Heart right ventricle (tissue), 16 donors: ENCODE measurements at regions not wholly inside any gene's neighbourhood (a gene's known extent, or its start where the extent isn't known, plus 50 kb on each side); places are given as distances from the start of the nearest gene placed in this dataset.

Experiments used
- ATAC-seq, 8 donors: fragments of 200-7000 bp; cut with Tn5 transposase; one replicate each; pipeline ENCODE4 v1.9.1; 2020; ENCODE audit warnings: mild to moderate bottlenecking in 8 of 8, moderate library complexity in 8 of 8, moderate number of reproducible peaks in 1 of 8
- DNase-seq, 2 donors: peaks; one replicate each; pipeline ENCODE4 v3.0.0-alpha.2; 2020
- H3K27ac ChIP-seq, 10 donors: fragments of 200-600 bp; sonication (generic) in 2 of 10; one replicate each; pipeline versions ENCODE4 v1.5.0 to v1.8.0; 2020 to 2022; ENCODE audit warnings: mild to moderate bottlenecking in 3 of 10
- H3K27me3 ChIP-seq, 7 donors: fragments of 200-600 bp; one replicate each; pipeline ENCODE4 v1.8.0; 2021 to 2022; ENCODE audit warnings: mild to moderate bottlenecking in 2 of 7
- H3K36me3 ChIP-seq, 9 donors: fragments of 200-600 bp; sonication (generic) in 1 of 9; one replicate each; pipeline versions ENCODE4 v1.5.0 to v1.8.0; 2020 to 2022; ENCODE audit warnings: mild to moderate bottlenecking in 2 of 9
- H3K4me1 ChIP-seq, 9 donors: fragments of 200-600 bp; sonication (generic) in 1 of 9; one replicate each; pipeline versions ENCODE4 v1.5.0 to v1.8.0; 2020 to 2022; ENCODE audit warnings: mild to moderate bottlenecking in 4 of 9
- H3K4me3 ChIP-seq, 10 donors: fragments of 200-600 bp; sonication (generic) in 2 of 10; one replicate each; pipeline versions ENCODE4 v1.5.0 to v1.8.0; 2020 to 2022; ENCODE audit warnings: mild to moderate bottlenecking in 7 of 10, moderate library complexity in 2 of 10
- H3K9me3 ChIP-seq, 11 donors: fragments of 200-600 bp in 10 of 11; sonication (generic) in 2 of 11; one replicate each; pipeline versions ENCODE4 v1.5.0 to v1.8.0; 2013 to 2022; ENCODE audit warnings: mild to moderate bottlenecking in 2 of 11, control low read depth in 1 of 11, moderate library complexity in 1 of 11
- WGBS, 2 donors: extraction: QIAGEN DNeasy Blood & Tissue Kit; methylation state at CpG; one replicate each; pipeline ENCODE4 v1.1.7; 2013; ENCODE audit warnings: inconsistent platforms in 1 of 2; 5-methylcytosine and 5-hydroxymethylcytosine counted together
- intact Hi-C, 10 donors: fragments of 100-400 bp; cut with DNase I; formaldehyde crosslinking; loops; one replicate each; pipeline versions ENCODE4 v1.11.1 to v1.14.2; 2022
- TF ChIP-seq, protein P1 (sequence below), 9 donors: fragments of 200-600 bp; sonication (generic) in 2 of 9; IDR thresholded peaks; one replicate each; pipeline versions ENCODE4 v1.5.0 to v1.8.0; 2021 to 2022; ENCODE audit warnings: antibody characterized with exemption in 9 of 9, mild to moderate bottlenecking in 5 of 9, moderate library complexity in 1 of 9
- donor health status: Arrhythmogenic right ventricular cardiomyopathy.
- donor health status: ischemic (EF 13 %, LVEDD 7.1; RV severe dilation, severe dysfunction).
- donor health status: healthy with polysubstance abuse.
- donor health status: DM: no; HTN: yes; CAD: no.
- donor health status: DM: no; HTN: no; CAD: no.
- donor health status: ischemic (EF 25% LVEDD 6.9; RV normal size, moderate dysfunction).
- donor health status: ischemic (EF 25% LVEDD 5.7; RV mildly dilated, moderate dysfunction).
- donor health status: healthy.
- donor health status: DM: yes; HTN: yes; CAD: no.
- donor health status: Ischemic cardiomyopathy.
- donor health status: ischemic (EF 35%, LVEDD 5.7; RV mildly dilated, moderate dysfunction).
- donor health status: nonischemic (EF 11% LVEDD 7.7; RV severe dilation, severe dysfunction).
- donor health status: DM: yes; HTN: yes; CAD: no.
- donor health status: PGD.
- donor health status: ischemic (EF 29% LVEDD 5.4; RV normal size, mild dysfunction).
- donor health status: nonischemic (EF 23%, LVEDD 6.1; RV moderate dilation, normal function).

DNA sequence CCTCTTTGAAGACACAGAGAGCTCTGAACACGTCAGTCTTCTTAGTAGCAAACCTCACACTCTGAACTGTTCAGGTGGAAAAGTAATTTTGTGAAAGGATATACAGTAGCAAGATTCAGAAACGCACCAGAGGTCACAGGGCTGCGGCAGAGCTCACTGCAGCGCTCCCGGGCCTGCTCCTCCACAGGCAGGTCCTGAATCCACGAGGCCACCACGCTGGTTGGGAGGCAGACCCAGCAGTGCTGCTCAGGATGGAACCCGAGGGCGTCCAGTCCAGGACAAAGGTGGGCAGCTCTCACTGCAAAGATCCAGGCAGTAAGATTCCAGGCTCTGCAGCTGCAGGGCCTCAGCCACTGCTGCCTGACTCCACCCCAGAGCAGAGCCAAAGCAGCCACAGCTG, 576.2 kb upstream of the SALL3 start:
- WGBS, 2 donors: 76 to 80% methylated on average over 9 of the region's 9 CpGs
- intact Hi-C loops: no loop called here
- Histone ChIP-seq H3K4me3 (no peak overlapping the region), H3K27me3 (peaks cover 0 to 18% (median 0%) of the 10 kb centered on the region in 7 donors), H3K27ac (no peak overlapping the region), H3K4me1 (no peaks in the 10 kb centered on the region), H3K9me3 (no peaks in the 10 kb centered on the region), H3K36me3 (no peaks in the 10 kb centered on the region)
- TF ChIP-seq, protein P1, sequence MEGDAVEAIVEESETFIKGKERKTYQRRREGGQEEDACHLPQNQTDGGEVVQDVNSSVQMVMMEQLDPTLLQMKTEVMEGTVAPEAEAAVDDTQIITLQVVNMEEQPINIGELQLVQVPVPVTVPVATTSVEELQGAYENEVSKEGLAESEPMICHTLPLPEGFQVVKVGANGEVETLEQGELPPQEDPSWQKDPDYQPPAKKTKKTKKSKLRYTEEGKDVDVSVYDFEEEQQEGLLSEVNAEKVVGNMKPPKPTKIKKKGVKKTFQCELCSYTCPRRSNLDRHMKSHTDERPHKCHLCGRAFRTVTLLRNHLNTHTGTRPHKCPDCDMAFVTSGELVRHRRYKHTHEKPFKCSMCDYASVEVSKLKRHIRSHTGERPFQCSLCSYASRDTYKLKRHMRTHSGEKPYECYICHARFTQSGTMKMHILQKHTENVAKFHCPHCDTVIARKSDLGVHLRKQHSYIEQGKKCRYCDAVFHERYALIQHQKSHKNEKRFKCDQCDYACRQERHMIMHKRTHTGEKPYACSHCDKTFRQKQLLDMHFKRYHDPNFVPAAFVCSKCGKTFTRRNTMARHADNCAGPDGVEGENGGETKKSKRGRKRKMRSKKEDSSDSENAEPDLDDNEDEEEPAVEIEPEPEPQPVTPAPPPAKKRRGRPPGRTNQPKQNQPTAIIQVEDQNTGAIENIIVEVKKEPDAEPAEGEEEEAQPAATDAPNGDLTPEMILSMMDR (IDR thresholded peaks at IDR 0.05): no peak
- ATAC-seq (no peak), DNase-seq (no peak)

DNA sequence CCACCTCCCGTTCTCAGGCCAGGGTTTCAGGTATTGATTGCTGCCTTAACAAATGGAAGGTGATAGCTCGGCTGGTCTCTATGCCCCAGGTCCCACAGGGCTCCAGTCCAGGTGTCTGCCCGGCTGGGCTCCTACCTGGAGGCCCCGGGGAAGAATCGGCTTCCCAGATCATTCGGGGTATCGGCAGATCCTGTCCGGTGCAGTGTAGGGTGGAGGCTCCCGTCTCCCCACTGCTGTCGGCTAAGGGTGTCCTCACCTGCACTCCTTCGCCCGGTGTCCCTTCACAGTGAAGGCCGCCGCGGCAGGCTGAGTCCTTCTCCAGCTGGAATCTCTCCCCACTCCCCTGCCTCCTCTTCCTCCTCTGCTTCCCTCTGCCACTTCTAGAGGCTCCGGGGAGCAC, 573.9 kb upstream of the SALL3 start:
- DNase-seq (no peak), ATAC-seq (no peak)
- Histone ChIP-seq H3K4me3 (no peak overlapping the region), H3K36me3 (no peaks in the 10 kb centered on the region), H3K4me1 (no peaks in the 10 kb centered on the region), H3K9me3 (no peaks in the 10 kb centered on the region), H3K27ac (no peak overlapping the region), H3K27me3 (peaks cover 0 to 12% (median 0%) of the 10 kb centered on the region in 7 donors)
- intact Hi-C loops: no loop called here
- TF ChIP-seq, protein P1 (IDR thresholded peaks at IDR 0.05): no peak
- WGBS, 2 donors: 84 to 89% methylated on average over 16 of the region's 16 CpGs

DNA sequence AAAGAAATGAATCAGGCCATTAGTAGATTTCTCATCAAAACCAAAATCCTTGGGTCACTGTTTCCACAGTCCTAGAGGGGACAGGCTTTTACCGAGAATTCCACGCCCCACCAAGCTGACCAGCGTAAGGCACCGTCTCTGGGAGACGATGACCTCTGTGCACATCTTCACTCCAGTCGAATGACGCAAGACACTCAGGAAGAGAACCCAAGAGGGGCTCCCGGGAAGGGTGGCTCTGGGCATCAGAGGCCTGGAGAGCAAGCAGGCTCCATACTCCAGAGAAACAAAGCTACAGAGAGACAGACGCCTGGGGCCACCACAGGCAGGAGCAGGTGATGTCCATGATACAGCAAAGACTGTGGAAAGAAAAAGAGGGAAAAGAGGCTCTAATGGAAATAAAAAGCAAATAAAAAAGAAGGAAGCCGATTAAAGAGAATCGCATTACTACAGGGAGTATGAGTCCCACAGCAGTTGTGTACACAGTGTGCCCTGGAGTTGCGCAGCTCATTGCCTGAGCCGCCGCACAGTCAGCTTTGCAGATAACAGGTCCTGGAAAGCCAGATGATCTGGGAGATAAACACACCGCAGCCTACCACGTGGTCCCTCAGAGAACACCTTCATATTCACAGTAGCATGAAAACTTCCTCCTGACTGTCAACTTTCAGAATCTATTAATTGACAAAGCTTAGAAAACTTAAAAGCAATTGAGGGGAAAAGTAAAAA, 572.7 kb upstream of the SALL3 start:
- DNase-seq: no peak
- WGBS, 2 donors: 75 to 77% methylated on average over 16 of the region's 16 CpGs

DNA sequence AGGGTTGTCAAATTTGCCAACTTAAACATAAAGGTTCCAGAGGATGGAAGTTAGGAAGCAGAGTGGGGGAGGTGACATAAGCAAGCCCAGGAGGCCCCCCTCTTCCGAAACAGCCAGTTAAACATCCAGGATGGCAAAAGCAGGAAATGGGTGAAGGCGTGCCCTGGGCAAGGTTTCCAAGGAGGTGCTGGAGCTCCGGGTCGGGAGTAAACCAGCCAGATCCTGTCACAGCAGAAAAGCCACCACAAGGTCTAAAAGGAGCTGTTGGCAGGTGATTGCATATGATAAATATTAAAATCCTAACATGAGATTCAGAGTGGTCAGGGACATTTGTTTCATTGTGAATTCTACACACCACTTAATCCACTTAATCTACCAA, 572.2 kb upstream of the SALL3 start:
- H3K27ac ChIP-seq: no peak overlapping the region
- intact Hi-C loops: no loop called here
- no peak for DNase-seq
- no peaks in the 10 kb centered on the region for H3K4me1 ChIP-seq
- no peaks in the 10 kb centered on the region for H3K9me3 ChIP-seq
- 38 to 45% methylated on average over 4 of the region's 4 CpGs for WGBS, 2 donors
- no peaks in the 10 kb centered on the region for H3K36me3 ChIP-seq
- H3K27me3 ChIP-seq: peaks cover 0 to 9% (median 0%) of the 10 kb centered on the region in 7 donors
- no peak overlapping the region for H3K4me3 ChIP-seq
- no peak for ATAC-seq
- TF ChIP-seq, protein P1 (IDR thresholded peaks at IDR 0.05): no peak

More for the DNA sequence above, 572.7 kb upstream of the SALL3 start:
- Histone ChIP-seq H3K9me3 (no peaks in the 10 kb centered on the region), H3K4me1 (no peaks in the 10 kb centered on the region), H3K36me3 (no peaks in the 10 kb centered on the region), H3K27ac (no peak overlapping the region), H3K27me3 (peaks cover 0 to 12% (median 0%) of the 10 kb centered on the region in 7 donors), H3K4me3 (no peak overlapping the region)
- TF ChIP-seq, protein P1 (IDR thresholded peaks at IDR 0.05): no peak
- intact Hi-C loops: no loop called here
- ATAC-seq: no peak
